A549 (cell line): ENCODE measurements at regions not wholly inside any gene's neighbourhood (a gene's known extent, or its start where the extent isn't known, plus 50 kb on each side); places are given as distances from the start of the nearest gene placed in this dataset.

Source experiments
- ATAC-seq, 2 experiments: fragments of 200-7000 bp in 1 of 2; fragments of >200 bp in 1 of 2; cut with Nextera tagmentation in 1 of 2; cut with Tn5 transposase in 1 of 2; 3 replicates each; pipeline versions ENCODE4 v1.8.0 to v1.9.1; 2018 to 2020; ENCODE audit warnings: mild to moderate bottlenecking in 1 of 2, moderate library complexity in 1 of 2
- CTCF ChIA-PET: fragments of 300-600 bp; sonication (Branson Sonifier 250); formaldehyde crosslinking; extraction: SDS; loops from one replicate; lab custom pipeline; 2021; ENCODE audit warnings: antibody characterized with exemption, inconsistent platforms; lab: Yijun Ruan, JAX
- POLR2A ChIA-PET: fragments of 350-600 bp; formaldehyde crosslinking; extraction: SDS; loops from one replicate; lab custom pipeline; 2021; ENCODE audit warnings: antibody characterized with exemption, inconsistent platforms; lab: Yijun Ruan, JAX
- DNase-seq, 2 experiments: peaks; one replicate each; pipeline versions ENCODE4 v3.0.0 to v3.0.0-alpha.2; 2011 to 2016; ENCODE audit warnings: low read depth in 1 of 2, low spot score in 1 of 2
- FAIRE-seq: peaks from 2 replicates; lab custom pipeline; 2011; peaks lifted over from hg19 to GRCh38; lab: Jason Lieb, UNC
- H3K27ac ChIP-seq, 2 experiments: fragments of >200 bp; sonication (Bioruptor Twin); formaldehyde crosslinking; 3 replicates each; pipeline ENCODE4 v1.5.1; 2016 to 2017
- H3K4me1 ChIP-seq: fragments of >200 bp; sonication (Bioruptor Twin); formaldehyde crosslinking; 3 replicates; pipeline ENCODE4 v1.6.1; 2016
- H3K4me2 ChIP-seq: fragments of >200 bp; sonication (Bioruptor Twin); formaldehyde crosslinking; 3 replicates; pipeline ENCODE4 v1.6.1; 2016
- H3K4me3 ChIP-seq: fragments of >200 bp; sonication (Bioruptor Twin); formaldehyde crosslinking; 3 replicates; pipeline ENCODE4 v1.5.1; 2016
- H3K9me3 ChIP-seq: fragments of >200 bp; sonication (Bioruptor Twin); formaldehyde crosslinking; 3 replicates; pipeline ENCODE4 v1.6.1; 2016
- BHLHE40 ChIP-seq: IDR thresholded peaks from 2 replicates; pipeline ENCODE4 v1.6.1; 2012; ENCODE audit warnings: low read depth, low read length, inconsistent platforms
- CBX2 ChIP-seq: fragments of 200-600 bp; sonication (generic); IDR thresholded peaks from 2 replicates; pipeline ENCODE4 v1.6.1; 2016; ENCODE audit warnings: low read depth, mild to moderate bottlenecking, borderline replicate concordance
- CHD2 ChIP-seq: fragments of 150-350 bp; IDR thresholded peaks from 2 replicates; pipeline ENCODE4 v1.6.1; 2014; ENCODE audit warnings: low read length; ENCODE audit not compliant: partially characterized antibody
- EHF ChIP-seq: fragments of 250-450 bp; sonication (Bioruptor Pico); IDR thresholded peaks from 2 replicates; pipeline ENCODE4 v1.5.0; 2020; ENCODE audit warnings: mild to moderate bottlenecking
- EHMT2 ChIP-seq: fragments of 200-600 bp; sonication (generic); IDR thresholded peaks from 2 replicates; pipeline ENCODE4 v1.6.1; 2016; ENCODE audit warnings: antibody characterized with exemption, low read depth, mild to moderate bottlenecking, moderate library complexity
- FOXS1 ChIP-seq: fragments of 250-450 bp; sonication (Bioruptor Pico); IDR thresholded peaks from 2 replicates; pipeline ENCODE4 v1.5.0; 2020; ENCODE audit warnings: mild to moderate bottlenecking, moderate library complexity
- GATA3 ChIP-seq: IDR thresholded peaks from 2 replicates; pipeline ENCODE4 v1.6.1; 2012; ENCODE audit warnings: borderline replicate concordance
- HEYL ChIP-seq: fragments of 250-450 bp; sonication (Bioruptor Pico); IDR thresholded peaks from 2 replicates; pipeline ENCODE4 v1.8.0; 2021; ENCODE audit warnings: mild to moderate bottlenecking, moderate library complexity
- JUN ChIP-seq, 2 experiments: fragments of >200 bp; sonication (Bioruptor Twin); formaldehyde crosslinking; IDR thresholded peaks; 2 replicates in 1 of 2; 3 replicates in 1 of 2; pipeline ENCODE4 v1.6.1; 2016 to 2017
- JUNB ChIP-seq: fragments of >200 bp; sonication (Bioruptor Twin); formaldehyde crosslinking; IDR thresholded peaks from 2 replicates; pipeline ENCODE4 v1.6.1; 2016
- KDM5A ChIP-seq: fragments of 200-600 bp; sonication (generic); IDR thresholded peaks from 2 replicates; pipeline ENCODE4 v1.6.1; 2016; ENCODE audit warnings: antibody characterized with exemption, mild to moderate bottlenecking
- MAFK ChIP-seq: fragments of 450-650 bp; IDR thresholded peaks from 2 replicates; pipeline ENCODE4 v1.6.1; 2014; ENCODE audit not compliant: partially characterized antibody
- MAZ ChIP-seq: fragments of 150-350 bp; IDR thresholded peaks from 2 replicates; pipeline ENCODE4 v1.6.1; 2014; ENCODE audit warnings: antibody characterized with exemption, low read depth, low read length, borderline replicate concordance
- PHF8 ChIP-seq: fragments of 200-600 bp; sonication (generic); IDR thresholded peaks from 2 replicates; pipeline ENCODE4 v1.6.1; 2016; ENCODE audit warnings: low read depth, mild to moderate bottlenecking, antibody characterized with exemption, moderate library complexity, borderline replicate concordance
- POLR2A ChIP-seq: IDR thresholded peaks from 2 replicates; pipeline ENCODE4 v1.6.1; 2012; ENCODE audit warnings: mild to moderate bottlenecking, low read length
- RFX5 ChIP-seq: fragments of 450-650 bp; IDR thresholded peaks from 2 replicates; pipeline ENCODE4 v1.7.1; 2014; ENCODE audit warnings: antibody characterized with exemption, mild to moderate bottlenecking, moderate library complexity
- RNF2 ChIP-seq: fragments of 200-600 bp; sonication (generic); IDR thresholded peaks from 2 replicates; pipeline ENCODE4 v1.6.1; 2016; ENCODE audit warnings: low read depth, mild to moderate bottlenecking, antibody characterized with exemption, moderate library complexity, borderline replicate concordance
- SREBF2 ChIP-seq: fragments of 450-650 bp; IDR thresholded peaks from 2 replicates; pipeline ENCODE4 v1.6.1; 2014; ENCODE audit warnings: mild to moderate bottlenecking, moderate library complexity
- TFCP2L1 ChIP-seq: fragments of 250-450 bp; sonication (Bioruptor Pico); IDR thresholded peaks from 2 replicates; pipeline ENCODE4 v1.5.0; 2021; ENCODE audit warnings: mild to moderate bottlenecking
- ZC3H11A ChIP-seq: fragments of 450-650 bp; IDR thresholded peaks from 2 replicates; pipeline ENCODE4 v1.6.1; 2014; ENCODE audit warnings: antibody characterized with exemption, mild to moderate bottlenecking
- WGBS: methylation state at CpG from one replicate; pipeline ENCODE4 v1.1.6; 2017; ENCODE audit errors: missing lambda C conversion rate; 5-methylcytosine and 5-hydroxymethylcytosine counted together
- TF ChIP-seq, protein P1 (sequence below): fragments of >200 bp; sonication (Bioruptor Twin); formaldehyde crosslinking; IDR thresholded peaks from 3 replicates; pipeline ENCODE4 v1.6.1; 2016
- TF ChIP-seq, protein P2 (sequence below): fragments of 250-450 bp; sonication (Bioruptor Pico); IDR thresholded peaks from 2 replicates; pipeline ENCODE4 v1.5.0; 2021; ENCODE audit warnings: mild to moderate bottlenecking, moderate library complexity, borderline replicate concordance
- TF ChIP-seq, protein P3 (sequence below): IDR thresholded peaks from 2 replicates; pipeline ENCODE4 v1.6.1; 2012; ENCODE audit warnings: low read depth, borderline replicate concordance
- TF ChIP-seq, protein P4 (sequence below): fragments of 250-450 bp; sonication (Bioruptor Pico); IDR thresholded peaks from 2 replicates; pipeline ENCODE4 v1.5.0; 2020; ENCODE audit warnings: low read depth, mild to moderate bottlenecking, moderate library complexity

DNA sequence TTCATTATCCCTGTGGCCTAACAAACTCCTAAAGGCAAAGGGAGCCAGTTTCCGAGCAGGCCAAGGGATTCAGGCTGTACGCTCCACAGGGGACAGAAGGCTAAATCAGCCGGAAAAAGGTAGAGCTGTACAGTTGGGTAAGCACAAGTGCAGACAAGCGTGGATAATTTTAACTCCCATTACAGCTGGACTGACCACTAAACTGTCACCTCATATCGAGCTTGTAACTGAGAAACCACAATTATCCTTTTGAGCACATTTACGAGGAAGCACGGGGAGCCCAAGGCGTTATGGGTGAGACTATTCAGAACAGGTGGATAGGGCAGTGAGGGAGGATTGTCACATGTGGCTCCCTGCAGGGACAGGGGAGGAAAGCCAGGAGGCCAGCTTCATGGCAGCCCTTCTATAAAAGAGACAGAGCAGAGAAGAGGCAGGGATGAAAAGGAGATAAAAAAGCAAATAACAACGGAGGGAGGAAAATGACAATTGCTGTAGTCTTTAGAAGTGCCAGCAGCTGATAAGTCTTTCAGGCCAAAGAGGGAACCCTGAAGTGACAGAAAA lies 288.0 kb downstream of the FGFR2 start:
- ChIA-PET CTCF (no interaction called here), POLR2A (no interaction called here)
- 30% methylated on average over 9 of the region's 9 CpGs for WGBS
- Histone ChIP-seq H3K27ac (no peak overlapping the region), H3K9me3 (no peaks in the 10 kb centered on the region), H3K4me3 (no peak overlapping the region), H3K4me1 (no peaks in the 10 kb centered on the region), H3K4me2 (no peak overlapping the region)
- DNase-seq (no peak), ATAC-seq (no peak), FAIRE-seq (no peak)
- TF ChIP-seq EHMT2: no peak
- no peak for TF ChIP-seq KDM5A
- TF ChIP-seq EHF: no peak
- TF ChIP-seq MAFK: no peak
- no peak for TF ChIP-seq HEYL (CRISPR knock-in tag)
- no peak for TF ChIP-seq POLR2A
- TF ChIP-seq CBX2: no peak
- no peak for TF ChIP-seq GATA3
- no peak for TF ChIP-seq JUN (IDR thresholded peaks at IDR 0.05)

DNA sequence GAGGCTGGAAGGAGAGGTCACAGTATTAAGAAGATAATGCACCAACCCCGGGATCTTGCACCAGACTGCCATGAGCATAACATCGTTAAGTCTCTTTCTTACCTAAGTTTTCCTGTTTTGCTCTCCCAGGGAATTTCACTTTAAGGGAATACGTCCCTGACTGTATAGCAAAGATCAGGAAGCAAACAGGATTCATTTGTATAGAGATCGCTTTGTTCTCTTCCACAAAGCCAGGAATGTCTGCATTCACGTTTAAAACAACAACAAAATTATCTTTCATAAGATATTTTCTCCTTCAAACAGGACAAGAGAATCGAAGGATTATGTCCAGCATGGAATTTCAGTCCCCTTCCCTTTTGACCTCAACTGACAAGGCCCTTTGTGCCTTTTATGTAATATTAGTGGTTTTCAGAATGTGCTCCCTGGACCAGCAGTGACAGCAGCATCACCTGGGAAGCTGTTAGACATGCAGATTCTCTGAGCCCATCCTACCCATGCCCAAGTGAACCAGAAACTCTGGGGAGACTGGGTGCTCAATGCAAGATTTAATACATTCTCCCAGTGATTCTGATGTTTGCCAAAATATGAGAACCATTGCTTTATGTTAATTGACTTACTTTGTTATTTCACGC lies 286.3 kb downstream of the FGFR2 start:
- FAIRE-seq (no peak), DNase-seq (no peak), ATAC-seq (no peak)
- CTCF ChIA-PET: no interaction called here
- WGBS: 13% methylated on average over 7 of the region's 7 CpGs
- Histone ChIP-seq H3K9me3 (no peaks in the 10 kb centered on the region), H3K4me3 (no peak overlapping the region), H3K27ac (no peak overlapping the region), H3K4me2 (no peak overlapping the region), H3K4me1 (no peaks in the 10 kb centered on the region)
- POLR2A ChIA-PET: no interaction called here
- TF ChIP-seq, protein P1, sequence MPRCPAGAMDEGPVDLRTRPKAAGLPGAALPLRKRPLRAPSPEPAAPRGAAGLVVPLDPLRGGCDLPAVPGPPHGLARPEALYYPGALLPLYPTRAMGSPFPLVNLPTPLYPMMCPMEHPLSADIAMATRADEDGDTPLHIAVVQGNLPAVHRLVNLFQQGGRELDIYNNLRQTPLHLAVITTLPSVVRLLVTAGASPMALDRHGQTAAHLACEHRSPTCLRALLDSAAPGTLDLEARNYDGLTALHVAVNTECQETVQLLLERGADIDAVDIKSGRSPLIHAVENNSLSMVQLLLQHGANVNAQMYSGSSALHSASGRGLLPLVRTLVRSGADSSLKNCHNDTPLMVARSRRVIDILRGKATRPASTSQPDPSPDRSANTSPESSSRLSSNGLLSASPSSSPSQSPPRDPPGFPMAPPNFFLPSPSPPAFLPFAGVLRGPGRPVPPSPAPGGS: no peak
- TF ChIP-seq POLR2A: no peak
- TF ChIP-seq, protein P2, sequence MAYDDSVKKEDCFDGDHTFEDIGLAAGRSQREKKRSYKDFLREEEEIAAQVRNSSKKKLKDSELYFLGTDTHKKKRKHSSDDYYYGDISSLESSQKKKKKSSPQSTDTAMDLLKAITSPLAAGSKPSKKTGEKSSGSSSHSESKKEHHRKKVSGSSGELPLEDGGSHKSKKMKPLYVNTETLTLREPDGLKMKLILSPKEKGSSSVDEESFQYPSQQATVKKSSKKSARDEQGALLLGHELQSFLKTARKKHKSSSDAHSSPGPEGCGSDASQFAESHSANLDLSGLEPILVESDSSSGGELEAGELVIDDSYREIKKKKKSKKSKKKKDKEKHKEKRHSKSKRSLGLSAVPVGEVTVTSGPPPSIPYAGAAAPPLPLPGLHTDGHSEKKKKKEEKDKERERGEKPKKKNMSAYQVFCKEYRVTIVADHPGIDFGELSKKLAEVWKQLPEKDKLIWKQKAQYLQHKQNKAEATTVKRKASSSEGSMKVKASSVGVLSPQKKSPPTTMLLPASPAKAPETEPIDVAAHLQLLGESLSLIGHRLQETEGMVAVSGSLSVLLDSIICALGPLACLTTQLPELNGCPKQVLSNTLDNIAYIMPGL: no peak
- no peak for TF ChIP-seq RFX5
- no peak for TF ChIP-seq TFCP2L1
- no peak for TF ChIP-seq FOXS1 (CRISPR knock-in tag)
- no peak for TF ChIP-seq JUNB
- TF ChIP-seq RNF2: no peak
- TF ChIP-seq, protein P3, sequence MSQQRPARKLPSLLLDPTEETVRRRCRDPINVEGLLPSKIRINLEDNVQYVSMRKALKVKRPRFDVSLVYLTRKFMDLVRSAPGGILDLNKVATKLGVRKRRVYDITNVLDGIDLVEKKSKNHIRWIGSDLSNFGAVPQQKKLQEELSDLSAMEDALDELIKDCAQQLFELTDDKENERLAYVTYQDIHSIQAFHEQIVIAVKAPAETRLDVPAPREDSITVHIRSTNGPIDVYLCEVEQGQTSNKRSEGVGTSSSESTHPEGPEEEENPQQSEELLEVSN: no peak
- TF ChIP-seq, protein P4, sequence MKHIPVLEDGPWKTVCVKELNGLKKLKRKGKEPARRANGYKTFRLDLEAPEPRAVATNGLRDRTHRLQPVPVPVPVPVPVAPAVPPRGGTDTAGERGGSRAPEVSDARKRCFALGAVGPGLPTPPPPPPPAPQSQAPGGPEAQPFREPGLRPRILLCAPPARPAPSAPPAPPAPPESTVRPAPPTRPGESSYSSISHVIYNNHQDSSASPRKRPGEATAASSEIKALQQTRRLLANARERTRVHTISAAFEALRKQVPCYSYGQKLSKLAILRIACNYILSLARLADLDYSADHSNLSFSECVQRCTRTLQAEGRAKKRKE (CRISPR knock-in tag): no peak
- TF ChIP-seq BHLHE40: no peak
- no peak for TF ChIP-seq CHD2
- TF ChIP-seq SREBF2: no peak
- TF ChIP-seq GATA3: no peak
- TF ChIP-seq ZC3H11A: no peak
- TF ChIP-seq PHF8: no peak
- TF ChIP-seq MAZ: no peak
